ENCODE measurements at regions not wholly inside any gene's neighbourhood (a gene's known extent, or its start where the extent isn't known, plus 50 kb on each side); places are given as distances from the start of the nearest gene placed in this dataset.

GRCh38 chr12:124098887-124099286, 125.9 kb downstream of the ZNF664 start:
- no peak for TF ChIP-seq SP1 (IDR thresholded peaks at IDR 0.05)
- no peak for TF ChIP-seq FOXK2 (IDR thresholded peaks at IDR 0.05)
- no peak for TF ChIP-seq HDGF (IDR thresholded peaks at IDR 0.05; ENCODE audit: borderline replicate concordance)
- TF ChIP-seq NFRKB (IDR thresholded peaks at IDR 0.05): no peak
- no peak for TF ChIP-seq CTBP1 (IDR thresholded peaks at IDR 0.05; ENCODE audit: borderline replicate concordance)
- TF ChIP-seq L3MBTL2 (conservative IDR thresholded peaks at IDR 0.05): no peak
- no peak for TF ChIP-seq PKNOX1 (IDR thresholded peaks at IDR 0.05)

Data from HEK293T (cell line).